ENCODE measurements at regions not wholly inside any gene's neighbourhood (a gene's known extent, or its start where the extent isn't known, plus 50 kb on each side); places are given as distances from the start of the nearest gene placed in this dataset.
"Not testable (repeated sequence)": the region's sequence is repeated elsewhere in the genome, so short reads cannot be mapped to it uniquely, and the experiment has no call there.

GRCh38 chr1:194831595-194831994, 1645.2 kb upstream of the B3GALT2 start:
- H3K36me3 Mint-ChIP-seq; H3K27ac Mint-ChIP-seq; DNase-seq; H3K27me3 Mint-ChIP-seq; POLR2A ChIA-PET; H3K36me3 ChIP-seq (ENCODE audit: control insufficient read depth in 2 of 2, extremely low read depth in 1 of 2, insufficient read depth in 1 of 2, low read length in 1 of 2); CTCF ChIA-PET; H3K9me3 ChIP-seq; H3K4me1 Mint-ChIP-seq; ATAC-seq (replicated peaks in 1 of 4); H3K4me3 ChIP-seq (ENCODE audit: control insufficient read depth in 1 of 2, extremely low read depth in 1 of 2, low read length in 1 of 2); H3K27me3 ChIP-seq (replicated peaks in 1 of 2; ENCODE audit: control insufficient read depth in 2 of 2, extremely low read depth in 1 of 2, insufficient read depth in 2 of 2, low read length in 1 of 2); H3K4me3 Mint-ChIP-seq; H3K9me3 Mint-ChIP-seq; H3K27ac ChIP-seq (ENCODE audit: low read length); H3K4me1 ChIP-seq (ENCODE audit: control insufficient read depth in 1 of 2, extremely low read depth in 1 of 2, insufficient read depth in 2 of 2, low read length in 2 of 2): not testable (repeated sequence)
- no CpG with 5 or more reads among the region's 1 CpG for WGBS (ENCODE audit: insufficient coverage)

GRCh38 chr1:194830387-194830786, 1644.0 kb upstream of the B3GALT2 start:
- Mint-ChIP-seq H3K4me3 (no peak overlapping the region), H3K27ac (no peak overlapping the region), H3K27me3 (peaks cover 0 to 3% of the 10 kb centered on the region in 2 donors), H3K36me3 (no peaks in the 10 kb centered on the region), H3K9me3 (peaks cover 0 to 7% (median 0%) of the 10 kb centered on the region in 3 donors), H3K4me1 (no peaks in the 10 kb centered on the region)
- Histone ChIP-seq H3K4me1 (ENCODE audit: control insufficient read depth in 1 of 2, extremely low read depth in 1 of 2, insufficient read depth in 2 of 2, low read length in 2 of 2) (no peaks in the 10 kb centered on the region), H3K27ac (ENCODE audit: low read length) (no peak overlapping the region), H3K9me3 (no peaks in the 10 kb centered on the region), H3K36me3 (ENCODE audit: control insufficient read depth in 2 of 2, extremely low read depth in 1 of 2, insufficient read depth in 1 of 2, low read length in 1 of 2) (no peaks in the 10 kb centered on the region), H3K4me3 (ENCODE audit: control insufficient read depth in 1 of 2, extremely low read depth in 1 of 2, low read length in 1 of 2) (no peak overlapping the region), H3K27me3 (replicated peaks in 1 of 2; ENCODE audit: control insufficient read depth in 2 of 2, extremely low read depth in 1 of 2, insufficient read depth in 2 of 2, low read length in 1 of 2) (no peaks in the 10 kb centered on the region)
- POLR2A ChIA-PET, result no interaction called here
- ATAC-seq (replicated peaks in 1 of 4) (no peak), DNase-seq (no peak)
- CTCF ChIA-PET, result no interaction called here

GRCh38 chr1:194829492-194829891, 1643.1 kb upstream of the B3GALT2 start:
- Mint-ChIP-seq H3K9me3 (peaks cover 0 to 7% (median 0%) of the 10 kb centered on the region in 3 donors), H3K4me1 (no peaks in the 10 kb centered on the region), H3K27ac (no peak overlapping the region), H3K4me3 (no peak overlapping the region), H3K36me3 (no peaks in the 10 kb centered on the region), H3K27me3 (peaks cover 0 to 3% of the 10 kb centered on the region in 2 donors)
- Histone ChIP-seq H3K4me3 (ENCODE audit: control insufficient read depth in 1 of 2, extremely low read depth in 1 of 2, low read length in 1 of 2) (no peak overlapping the region), H3K27ac (ENCODE audit: low read length) (no peak overlapping the region), H3K9me3 (no peaks in the 10 kb centered on the region), H3K36me3 (ENCODE audit: control insufficient read depth in 2 of 2, extremely low read depth in 1 of 2, insufficient read depth in 1 of 2, low read length in 1 of 2) (no peaks in the 10 kb centered on the region), H3K27me3 (replicated peaks in 1 of 2; ENCODE audit: control insufficient read depth in 2 of 2, extremely low read depth in 1 of 2, insufficient read depth in 2 of 2, low read length in 1 of 2) (no peaks in the 10 kb centered on the region), H3K4me1 (ENCODE audit: control insufficient read depth in 1 of 2, extremely low read depth in 1 of 2, insufficient read depth in 2 of 2, low read length in 2 of 2) (no peaks in the 10 kb centered on the region)
- ChIA-PET POLR2A (no interaction called here), CTCF (no interaction called here)
- DNase-seq (no peak), ATAC-seq (replicated peaks in 1 of 4) (no peak)

- WGBS (ENCODE audit: insufficient coverage), result no CpG with 5 or more reads among the region's 1 CpG
- H3K27ac Mint-ChIP-seq, result no peak overlapping the region
- CTCF ChIA-PET, result no interaction called here
Observed at GRCh38 chr1:194825382-194825781, 1639.0 kb upstream of the B3GALT2 start.

GRCh38 chr1:194821091-194821490, 1634.7 kb upstream of the B3GALT2 start:
- DNase-seq (no peak), ATAC-seq (replicated peaks in 1 of 4) (no peak)
- no peaks in the 10 kb centered on the region for H3K27me3 Mint-ChIP-seq
- Histone ChIP-seq H3K27ac (ENCODE audit: low read length) (no peak overlapping the region), H3K36me3 (ENCODE audit: control insufficient read depth in 2 of 2, extremely low read depth in 1 of 2, insufficient read depth in 1 of 2, low read length in 1 of 2) (no peaks in the 10 kb centered on the region), H3K9me3 (no peaks in the 10 kb centered on the region), H3K4me3 (ENCODE audit: control insufficient read depth in 1 of 2, extremely low read depth in 1 of 2, low read length in 1 of 2) (no peak overlapping the region), H3K27me3 (replicated peaks in 1 of 2; ENCODE audit: control insufficient read depth in 2 of 2, extremely low read depth in 1 of 2, insufficient read depth in 2 of 2, low read length in 1 of 2) (no peaks in the 10 kb centered on the region), H3K4me1 (ENCODE audit: control insufficient read depth in 1 of 2, extremely low read depth in 1 of 2, insufficient read depth in 2 of 2, low read length in 2 of 2) (no peaks in the 10 kb centered on the region)
- no peaks in the 10 kb centered on the region for H3K36me3 Mint-ChIP-seq
- WGBS (ENCODE audit: insufficient coverage), result no CpG with 5 or more reads among the region's 1 CpG
- no peak overlapping the region for H3K27ac Mint-ChIP-seq
- ChIA-PET CTCF (no interaction called here), POLR2A (no interaction called here)
- no peak overlapping the region for H3K4me3 Mint-ChIP-seq
- no peaks in the 10 kb centered on the region for H3K9me3 Mint-ChIP-seq
- no peaks in the 10 kb centered on the region for H3K4me1 Mint-ChIP-seq

More at GRCh38 chr1:194825382-194825781, 1639.0 kb upstream of the B3GALT2 start:
- Histone ChIP-seq H3K36me3 (ENCODE audit: control insufficient read depth in 2 of 2, extremely low read depth in 1 of 2, insufficient read depth in 1 of 2, low read length in 1 of 2) (no peaks in the 10 kb centered on the region), H3K27me3 (replicated peaks in 1 of 2; ENCODE audit: control insufficient read depth in 2 of 2, extremely low read depth in 1 of 2, insufficient read depth in 2 of 2, low read length in 1 of 2) (no peaks in the 10 kb centered on the region), H3K9me3 (no peaks in the 10 kb centered on the region), H3K4me3 (ENCODE audit: control insufficient read depth in 1 of 2, extremely low read depth in 1 of 2, low read length in 1 of 2) (no peak overlapping the region), H3K27ac (ENCODE audit: low read length) (no peak overlapping the region), H3K4me1 (ENCODE audit: control insufficient read depth in 1 of 2, extremely low read depth in 1 of 2, insufficient read depth in 2 of 2, low read length in 2 of 2) (no peaks in the 10 kb centered on the region)
- Mint-ChIP-seq H3K36me3 (no peaks in the 10 kb centered on the region), H3K4me3 (no peak overlapping the region), H3K27me3 (no peaks in the 10 kb centered on the region), H3K4me1 (no peaks in the 10 kb centered on the region), H3K9me3 (peaks cover 0 to 5% (median 0%) of the 10 kb centered on the region in 3 donors)
- POLR2A ChIA-PET, result no interaction called here
- ATAC-seq (replicated peaks in 1 of 4), result no peak
- DNase-seq, result no peak

GRCh38 chr1:194818674-194819073, 1632.3 kb upstream of the B3GALT2 start:
- Mint-ChIP-seq H3K4me1 (no peaks in the 10 kb centered on the region), H3K36me3 (no peaks in the 10 kb centered on the region), H3K9me3 (peaks cover 0 to 2% (median 0%) of the 10 kb centered on the region in 3 donors), H3K27me3 (no peaks in the 10 kb centered on the region), H3K27ac (no peak overlapping the region), H3K4me3 (no peak overlapping the region)
- H3K27me3 ChIP-seq (replicated peaks in 1 of 2; ENCODE audit: control insufficient read depth in 2 of 2, extremely low read depth in 1 of 2, insufficient read depth in 2 of 2, low read length in 1 of 2), result no peaks in the 10 kb centered on the region
- ChIA-PET POLR2A (no interaction called here), CTCF (no interaction called here)
- ATAC-seq (replicated peaks in 1 of 4) (no peak), DNase-seq (no peak)
- no peak overlapping the region for H3K4me3 ChIP-seq (ENCODE audit: control insufficient read depth in 1 of 2, extremely low read depth in 1 of 2, low read length in 1 of 2)
- H3K9me3 ChIP-seq, result no peaks in the 10 kb centered on the region
- no peaks in the 10 kb centered on the region for H3K36me3 ChIP-seq (ENCODE audit: control insufficient read depth in 2 of 2, extremely low read depth in 1 of 2, insufficient read depth in 1 of 2, low read length in 1 of 2)
- H3K4me1 ChIP-seq (ENCODE audit: control insufficient read depth in 1 of 2, extremely low read depth in 1 of 2, insufficient read depth in 2 of 2, low read length in 2 of 2), result no peaks in the 10 kb centered on the region
- no peak overlapping the region for H3K27ac ChIP-seq (ENCODE audit: low read length)
- 67% methylated on average over 2 of the region's 2 CpGs for WGBS (ENCODE audit: insufficient coverage)

GRCh38 chr1:194816859-194817258, 1630.4 kb upstream of the B3GALT2 start:
- DNase-seq (no peak), ATAC-seq (replicated peaks in 1 of 4) (no peak)
- no peaks in the 10 kb centered on the region for H3K36me3 ChIP-seq (ENCODE audit: control insufficient read depth in 2 of 2, extremely low read depth in 1 of 2, insufficient read depth in 1 of 2, low read length in 1 of 2)
- Mint-ChIP-seq H3K27ac (no peak overlapping the region), H3K4me3 (no peak overlapping the region), H3K4me1 (no peaks in the 10 kb centered on the region), H3K36me3 (no peaks in the 10 kb centered on the region), H3K27me3 (no peaks in the 10 kb centered on the region), H3K9me3 (peaks cover 0 to 5% (median 0%) of the 10 kb centered on the region in 3 donors)
- POLR2A ChIA-PET, result interaction anchor here in 1 of 2 donors (0.6 kb wide), 1 partner anchor 1292 kb away, joined by 3 read pairs; no protein-coding TSS in a partner anchor
- H3K4me1 ChIP-seq (ENCODE audit: control insufficient read depth in 1 of 2, extremely low read depth in 1 of 2, insufficient read depth in 2 of 2, low read length in 2 of 2), result no peaks in the 10 kb centered on the region
- 67% methylated on average over 1 of the region's 2 CpGs for WGBS (ENCODE audit: insufficient coverage)
- no peak overlapping the region for H3K4me3 ChIP-seq (ENCODE audit: control insufficient read depth in 1 of 2, extremely low read depth in 1 of 2, low read length in 1 of 2)
- H3K27me3 ChIP-seq (replicated peaks in 1 of 2; ENCODE audit: control insufficient read depth in 2 of 2, extremely low read depth in 1 of 2, insufficient read depth in 2 of 2, low read length in 1 of 2), result no peaks in the 10 kb centered on the region
- H3K9me3 ChIP-seq, result no peaks in the 10 kb centered on the region
- no peak overlapping the region for H3K27ac ChIP-seq (ENCODE audit: low read length)
- CTCF ChIA-PET, result interaction anchor here in 1 of 2 donors (0.5 kb wide), 1 partner anchor 79 kb away, joined by 4 read pairs; no protein-coding TSS in a partner anchor

All from T-cell (primary cell).